HEK293T (cell line): ENCODE measurements at regions not wholly inside any gene's neighbourhood (a gene's known extent, or its start where the extent isn't known, plus 50 kb on each side); places are given as distances from the start of the nearest gene placed in this dataset.

Experiments used
- BHLHE40 ChIP-seq: fragments of 450-650 bp; IDR thresholded peaks from 2 replicates; pipeline ENCODE4 v1.6.1; 2016; ENCODE audit warnings: mild to moderate bottlenecking, moderate library complexity, borderline replicate concordance
- ELF4 ChIP-seq: fragments of 450-650 bp; IDR thresholded peaks from 2 replicates; pipeline ENCODE4 v1.6.1; 2017; ENCODE audit warnings: antibody characterized with exemption
- FOXA1 ChIP-seq: fragments of 450-650 bp; IDR thresholded peaks from 2 replicates; pipeline ENCODE4 v1.6.1; 2016; ENCODE audit warnings: mild to moderate bottlenecking
- FOXK2 ChIP-seq: fragments of 450-650 bp; IDR thresholded peaks from 2 replicates; pipeline ENCODE4 v1.6.1; 2016; ENCODE audit warnings: mild to moderate bottlenecking
- FOXM1 ChIP-seq: fragments of 450-650 bp; IDR thresholded peaks from 2 replicates; pipeline ENCODE4 v1.6.1; 2017; ENCODE audit warnings: mild to moderate bottlenecking, borderline replicate concordance
- HDGF ChIP-seq: fragments of 450-650 bp; IDR thresholded peaks from 2 replicates; pipeline ENCODE4 v1.6.1; 2017; ENCODE audit warnings: antibody characterized with exemption, borderline replicate concordance
- NFRKB ChIP-seq: fragments of 450-650 bp; IDR thresholded peaks from 2 replicates; pipeline ENCODE4 v1.6.1; 2016; ENCODE audit warnings: mild to moderate bottlenecking, moderate library complexity
- PKNOX1 ChIP-seq: fragments of 450-650 bp; IDR thresholded peaks from 2 replicates; pipeline ENCODE4 v1.6.1; 2016
- SP1 ChIP-seq: fragments of 450-650 bp; IDR thresholded peaks from 2 replicates; pipeline ENCODE4 v1.6.1; 2017
- SUZ12 ChIP-seq: fragments of 450-650 bp; IDR thresholded peaks from 2 replicates; pipeline ENCODE4 v1.6.1; 2016; ENCODE audit warnings: mild to moderate bottlenecking
- TARDBP ChIP-seq: fragments of 450-650 bp; IDR thresholded peaks from 2 replicates; pipeline ENCODE4 v1.6.1; 2016
- ZNF384 ChIP-seq: fragments of 450-650 bp; IDR thresholded peaks from 2 replicates; pipeline ENCODE4 v1.6.1; 2016

GRCh38 chrX:98755912-98756311, 1654.2 kb downstream of the PCDH19 start:
- TF ChIP-seq PKNOX1, result no peak
- no peak for TF ChIP-seq BHLHE40
- TF ChIP-seq TARDBP, result no peak
- TF ChIP-seq FOXM1, result no peak
- TF ChIP-seq HDGF, result no peak
- no peak for TF ChIP-seq SUZ12
- no peak for TF ChIP-seq ZNF384
- TF ChIP-seq NFRKB, result no peak
- TF ChIP-seq SP1, result no peak
- no peak for TF ChIP-seq ELF4
- TF ChIP-seq FOXA1, result no peak
- TF ChIP-seq FOXK2, result no peak
